Upper lobe of left lung (tissue), 4 donors: ENCODE measurements at regions not wholly inside any gene's neighbourhood (a gene's known extent, or its start where the extent isn't known, plus 50 kb on each side); places are given as distances from the start of the nearest gene placed in this dataset.

Experiments
- CTCF ChIP-seq, 6 experiments: fragments of 450-650 bp in 4 of 6; fragments of 200-600 bp in 2 of 6; sonication (generic) in 2 of 6; IDR thresholded peaks; one replicate each; pipeline ENCODE4 v1.5.1; 2016 to 2019; ENCODE audit warnings: antibody characterized with exemption in 6 of 6
- EP300 ChIP-seq, 4 donors: sonication (generic); formaldehyde crosslinking; IDR thresholded peaks; one replicate each; pipeline ENCODE4 v1.5.1; 2017; ENCODE audit warnings: antibody characterized with exemption in 4 of 4, control low read depth in 2 of 4
- POLR2A ChIP-seq, 4 donors: fragments of 450-650 bp; IDR thresholded peaks; one replicate each; pipeline ENCODE4 v1.5.1; 2016 to 2017; ENCODE audit warnings: antibody characterized with exemption in 4 of 4, mild to moderate bottlenecking in 2 of 4

GRCh38 chr2:144990661-144991060 lies 470.7 kb upstream of the ZEB2 start:
- TF ChIP-seq CTCF (IDR thresholded peaks at IDR 0.05): no peak
- no peak for TF ChIP-seq POLR2A (IDR thresholded peaks at IDR 0.05)
- no peak for TF ChIP-seq EP300 (IDR thresholded peaks at IDR 0.05)
